GM12891 (cell line): ENCODE measurements at regions not wholly inside any gene's neighbourhood (a gene's known extent, or its start where the extent isn't known, plus 50 kb on each side); places are given as distances from the start of the nearest gene placed in this dataset.

ENCODE experiments used
- PAX5 ChIP-seq: IDR thresholded peaks from 2 replicates; pipeline ENCODE4 v1.6.1; 2011; ENCODE audit warnings: low read length, moderate library complexity, mild to moderate bottlenecking; ENCODE audit not compliant: insufficient read depth, severe bottlenecking
- POLR2A ChIP-seq: IDR thresholded peaks from 2 replicates; pipeline ENCODE4 v1.6.1; 2011; ENCODE audit warnings: low read depth, low read length, control low read depth
- POLR2AphosphoS5 ChIP-seq: IDR thresholded peaks from 2 replicates; pipeline ENCODE4 v1.6.1; 2011; ENCODE audit warnings: low read depth, low read length, control low read depth
- POU2F2 ChIP-seq: IDR thresholded peaks from 2 replicates; pipeline ENCODE4 v1.6.1; 2011; ENCODE audit warnings: low read depth, mild to moderate bottlenecking, control low read depth, low read length, moderate library complexity
- SPI1 ChIP-seq: IDR thresholded peaks from 2 replicates; pipeline ENCODE4 v1.6.1; 2011; ENCODE audit warnings: low read depth, low read length, control low read depth
- TAF1 ChIP-seq: IDR thresholded peaks from 2 replicates; pipeline ENCODE4 v1.6.1; 2011; ENCODE audit warnings: low read depth, low read length, control low read depth

DNA sequence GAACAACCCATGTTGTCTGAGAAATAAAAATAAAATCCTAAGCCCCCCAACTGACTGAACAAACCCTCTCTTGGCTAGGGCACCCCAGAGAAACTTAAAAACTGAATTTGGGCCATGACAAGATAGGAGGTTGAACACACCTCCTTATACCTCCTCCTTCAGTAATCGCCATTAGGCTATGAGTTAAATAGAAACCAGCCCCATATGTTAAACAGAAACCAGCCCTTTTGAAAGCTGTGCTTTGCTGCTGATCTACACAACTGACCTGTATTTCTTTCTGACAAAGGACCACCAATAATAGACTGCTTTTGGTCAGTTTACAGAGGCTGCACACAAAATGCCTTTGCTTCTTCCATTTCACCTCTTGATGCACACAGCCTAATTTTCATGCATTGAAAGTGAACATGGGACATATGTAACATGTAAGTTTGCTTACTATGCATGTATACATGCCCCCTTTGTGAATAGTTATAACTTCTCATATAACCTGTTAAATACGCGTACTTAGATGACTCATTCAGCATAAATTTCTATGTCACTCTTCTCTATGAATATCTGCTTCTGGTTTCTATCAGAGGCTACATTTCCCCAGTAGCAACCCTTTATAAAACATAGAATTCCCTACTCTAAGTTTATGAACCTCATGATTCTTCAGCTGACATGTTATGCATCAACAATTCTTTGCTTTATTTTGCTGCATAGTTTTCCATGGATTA is 462.9 kb downstream of the COL12A1 start:
- TF ChIP-seq POLR2A = no peak
- TF ChIP-seq POLR2AphosphoS5 = no peak
- TF ChIP-seq SPI1 = no peak
- TF ChIP-seq TAF1 = no peak
- no peak for TF ChIP-seq PAX5
- TF ChIP-seq POU2F2 = no peak
